8988T (cell line): ENCODE measurements at regions not wholly inside any gene's neighbourhood (a gene's known extent, or its start where the extent isn't known, plus 50 kb on each side); places are given as distances from the start of the nearest gene placed in this dataset.

Source experiments
- DNase-seq: peaks from one replicate; pipeline ENCODE4 v3.0.0; 2011

GRCh38 chr13:105147461-105147860 is 1388.0 kb downstream of the EFNB2 start:
- DNase-seq: no peak

DNA sequence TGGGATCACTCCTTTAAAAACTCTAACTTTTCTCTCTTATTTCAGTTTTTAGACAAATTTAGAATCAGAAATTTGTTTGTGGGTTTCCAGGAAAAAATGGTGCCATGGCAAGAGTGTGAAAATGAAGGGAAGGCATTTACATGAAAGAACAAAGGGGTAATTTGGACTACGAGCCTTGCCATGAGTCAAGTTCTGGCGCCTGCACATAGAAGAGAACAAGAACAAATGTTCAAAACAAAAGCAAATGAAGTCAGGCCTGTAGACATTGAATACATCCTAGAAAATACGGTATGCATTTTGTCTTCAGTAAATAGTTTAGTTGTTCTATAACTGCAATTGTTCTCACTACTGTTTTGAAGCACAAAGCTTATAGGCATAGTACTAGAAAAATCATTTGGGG is 1390.5 kb downstream of the EFNB2 start:
- no peak for DNase-seq

- DNase-seq: no peak
Observed at GRCh38 chr13:105144020-105144419, 1391.4 kb downstream of the EFNB2 start.

DNA sequence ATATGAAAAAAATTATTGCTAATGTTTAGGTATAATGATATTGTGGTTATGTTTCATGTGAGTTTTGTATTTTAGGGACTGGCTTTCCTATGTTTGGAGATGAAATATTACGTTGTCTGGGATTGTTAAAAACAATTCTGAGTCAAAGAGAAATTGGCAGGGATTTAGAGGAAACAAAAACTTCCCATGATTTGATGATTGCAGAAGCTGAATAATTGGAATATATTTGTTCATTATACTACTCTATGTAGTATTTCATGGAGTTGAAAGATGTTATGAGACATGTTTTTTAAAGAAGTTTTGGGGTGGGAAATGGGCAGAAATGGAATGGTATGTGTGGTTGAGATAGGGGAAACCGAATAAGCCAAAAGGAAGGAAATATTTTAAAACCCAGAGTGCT is 1392.9 kb downstream of the EFNB2 start:
- no peak for DNase-seq

DNA sequence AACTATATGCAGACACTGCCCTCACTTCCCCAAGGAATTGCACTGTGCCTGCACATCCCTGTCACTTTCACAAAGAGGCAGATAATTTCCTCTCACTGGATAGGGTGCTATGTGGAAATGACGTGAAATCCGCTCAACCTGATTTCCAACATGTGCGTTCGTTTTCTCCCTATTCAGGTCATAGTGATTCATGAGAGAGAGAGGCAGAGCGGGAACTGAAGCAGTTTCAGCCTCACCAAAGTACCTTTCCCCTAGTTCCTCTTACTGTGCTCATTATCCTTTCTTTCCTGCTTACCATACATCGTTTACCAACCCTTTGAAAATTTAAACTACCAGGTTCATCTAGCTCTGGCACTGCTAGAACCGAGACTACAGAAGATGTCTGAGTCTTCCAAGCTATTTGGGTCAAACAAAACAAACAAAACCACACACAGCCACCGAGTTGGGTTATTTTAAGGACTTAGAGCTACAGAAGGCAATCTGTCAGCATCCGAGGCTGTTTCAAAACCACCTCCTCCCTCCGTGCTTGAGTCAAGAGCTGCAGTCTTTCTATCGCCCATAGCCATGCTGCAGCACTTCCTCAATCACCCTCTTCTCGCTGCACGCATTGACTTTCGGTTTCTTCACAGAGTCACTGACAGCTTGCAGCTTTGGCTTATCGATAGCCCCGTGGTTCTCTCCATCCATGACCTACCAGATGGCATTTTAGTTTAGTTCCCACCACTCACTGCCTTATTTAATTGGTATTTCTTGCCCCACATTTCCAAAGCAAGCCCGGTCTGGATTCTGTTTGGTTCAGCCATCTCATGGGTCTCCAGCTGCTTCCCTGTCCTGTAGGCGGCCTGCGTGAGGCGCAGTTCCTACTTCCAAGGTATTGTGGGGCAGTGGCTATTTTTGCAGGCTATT is 1395.8 kb downstream of the EFNB2 start:
- no peak for DNase-seq

GRCh38 chr13:105139048-105139379 is 1396.4 kb downstream of the EFNB2 start:
- DNase-seq: no peak

DNA sequence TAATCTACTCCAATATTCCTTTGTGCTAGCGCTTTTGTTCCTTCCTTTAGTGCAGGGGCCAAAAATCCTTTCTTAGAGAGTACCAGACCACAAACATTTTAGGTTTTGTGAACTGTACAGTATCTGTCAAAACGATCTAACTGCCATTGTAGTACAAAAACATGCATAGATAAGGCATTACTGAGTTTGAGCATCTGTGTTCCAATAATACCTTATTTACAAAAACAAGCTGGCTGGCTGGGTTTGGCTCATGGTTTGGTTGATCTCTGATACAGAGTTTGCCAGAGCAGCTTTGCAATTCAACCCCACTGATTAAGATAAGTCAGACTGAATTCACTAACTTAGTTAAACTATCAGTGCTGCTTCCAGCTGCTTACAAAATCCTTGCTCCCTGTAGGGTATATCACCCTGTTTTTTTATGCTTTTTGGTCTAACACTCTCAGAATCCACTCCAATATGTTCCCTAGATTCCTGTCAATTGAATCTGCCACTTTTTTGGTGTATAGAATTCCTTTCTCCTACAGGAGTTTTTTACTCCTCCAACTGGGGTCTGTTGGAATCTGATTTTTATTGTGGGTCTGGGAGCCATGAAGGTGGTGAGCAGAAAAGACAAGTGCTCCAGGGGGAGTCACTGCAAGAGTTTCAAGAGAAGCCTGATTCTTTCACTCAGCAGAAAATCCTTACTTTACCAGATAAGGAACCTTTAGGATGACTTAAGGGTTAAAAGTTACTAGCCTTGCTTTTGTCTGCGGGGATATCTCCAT is 1399.4 kb downstream of the EFNB2 start:
- DNase-seq: no peak

DNA sequence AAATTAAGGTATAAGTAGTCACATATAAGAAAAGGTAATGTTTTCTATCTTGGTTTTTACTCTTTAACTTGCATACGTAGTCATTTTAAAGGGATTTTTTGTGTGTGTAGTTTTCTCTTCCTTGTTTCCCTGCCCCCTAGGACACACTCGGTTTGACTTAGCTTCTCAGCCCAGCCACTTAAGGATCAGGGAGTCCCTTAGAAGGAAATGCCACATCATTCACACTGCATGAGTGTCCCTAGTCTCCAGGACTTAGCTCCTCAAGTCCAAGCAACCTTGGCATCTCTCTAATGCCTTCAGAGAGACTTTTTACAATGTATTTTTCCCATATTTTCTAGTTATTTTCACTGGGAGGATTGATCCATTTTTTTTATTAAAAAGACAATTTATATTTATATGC is 1407.7 kb downstream of the EFNB2 start:
- DNase-seq: no peak

DNA sequence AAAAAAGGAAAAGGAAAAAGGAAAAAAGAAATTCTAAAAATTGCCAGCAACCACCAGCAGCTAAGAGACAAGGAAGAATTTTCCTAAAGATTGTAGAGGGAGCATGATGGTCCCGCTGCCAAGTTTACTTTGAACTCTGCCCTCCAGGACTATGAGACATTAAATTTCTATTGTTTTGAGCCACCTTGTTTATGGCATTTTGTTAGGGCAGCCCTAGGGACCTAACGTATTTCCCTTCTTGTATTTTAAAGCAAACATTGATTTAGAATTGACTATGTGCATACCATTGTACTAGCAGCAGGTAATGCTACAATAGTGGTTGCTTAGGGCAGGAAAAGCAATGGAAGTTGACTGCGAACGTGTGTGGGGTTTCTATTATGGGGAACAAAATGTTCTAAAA is 1414.2 kb downstream of the EFNB2 start:
- DNase-seq: no peak

GRCh38 chr13:105118426-105118985 is 1417.0 kb downstream of the EFNB2 start:
- DNase-seq: no peak

GRCh38 chr13:105116966-105117365 is 1418.5 kb downstream of the EFNB2 start:
- no peak for DNase-seq

GRCh38 chr13:105112561-105112960 is 1422.9 kb downstream of the EFNB2 start:
- DNase-seq: no peak

DNA sequence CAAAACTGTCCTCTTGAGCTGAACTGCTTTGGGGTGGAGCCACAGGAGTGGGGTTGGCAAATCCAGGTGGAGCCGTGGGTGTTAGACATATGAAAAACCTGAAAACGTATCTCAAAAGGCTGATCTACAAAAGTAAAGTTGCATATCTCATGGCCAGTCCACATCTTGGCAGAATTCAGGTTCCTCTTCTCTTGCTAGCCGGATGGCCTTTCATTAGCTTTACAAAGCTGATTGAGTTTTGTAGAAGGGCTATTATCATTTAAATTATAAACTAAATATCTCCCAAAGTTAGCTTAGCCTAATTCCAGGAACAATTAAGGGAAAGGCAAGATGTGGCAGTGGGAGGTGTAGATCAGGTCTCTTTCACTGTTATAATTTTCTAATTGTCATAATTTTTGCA is 1427.7 kb downstream of the EFNB2 start:
- DNase-seq: no peak

DNA sequence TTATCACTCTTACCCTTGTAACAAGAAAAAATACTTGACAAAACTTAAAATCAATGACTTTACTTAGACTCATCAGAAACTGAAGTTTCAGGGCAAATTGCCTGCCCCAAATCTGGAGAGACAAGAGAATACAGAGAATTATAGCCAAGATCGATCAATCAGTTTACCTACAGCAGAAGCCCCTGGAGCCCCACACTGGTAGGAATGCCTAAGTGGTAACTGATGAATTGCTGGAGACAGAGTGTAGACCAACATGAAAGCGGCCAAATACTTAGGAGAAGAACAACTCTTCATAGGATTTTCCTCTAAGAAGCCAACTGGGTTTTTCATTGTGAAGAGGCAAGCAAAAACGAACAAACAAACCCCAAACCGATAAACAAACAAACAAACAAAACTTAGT is 1430.0 kb downstream of the EFNB2 start:
- DNase-seq: no peak

DNA sequence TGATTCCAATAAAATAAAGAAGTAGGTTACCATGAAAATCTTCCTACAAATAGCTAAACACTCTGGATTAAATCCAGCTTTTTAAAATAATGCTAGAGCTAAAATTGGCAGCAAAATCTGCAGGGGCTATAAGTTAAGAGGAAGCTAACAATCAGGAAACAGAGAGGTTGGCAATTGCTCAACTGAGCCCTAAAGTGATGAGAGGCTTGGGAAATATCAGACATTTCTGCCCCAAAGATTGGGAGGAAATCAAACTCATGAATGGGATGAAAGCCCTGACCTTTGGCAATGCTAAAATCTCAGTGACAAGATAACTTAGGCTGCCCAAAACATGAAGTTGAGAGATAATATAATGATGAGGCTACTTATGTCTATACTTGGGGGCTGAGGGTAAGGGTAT is 1437.9 kb downstream of the EFNB2 start:
- no peak for DNase-seq

DNA sequence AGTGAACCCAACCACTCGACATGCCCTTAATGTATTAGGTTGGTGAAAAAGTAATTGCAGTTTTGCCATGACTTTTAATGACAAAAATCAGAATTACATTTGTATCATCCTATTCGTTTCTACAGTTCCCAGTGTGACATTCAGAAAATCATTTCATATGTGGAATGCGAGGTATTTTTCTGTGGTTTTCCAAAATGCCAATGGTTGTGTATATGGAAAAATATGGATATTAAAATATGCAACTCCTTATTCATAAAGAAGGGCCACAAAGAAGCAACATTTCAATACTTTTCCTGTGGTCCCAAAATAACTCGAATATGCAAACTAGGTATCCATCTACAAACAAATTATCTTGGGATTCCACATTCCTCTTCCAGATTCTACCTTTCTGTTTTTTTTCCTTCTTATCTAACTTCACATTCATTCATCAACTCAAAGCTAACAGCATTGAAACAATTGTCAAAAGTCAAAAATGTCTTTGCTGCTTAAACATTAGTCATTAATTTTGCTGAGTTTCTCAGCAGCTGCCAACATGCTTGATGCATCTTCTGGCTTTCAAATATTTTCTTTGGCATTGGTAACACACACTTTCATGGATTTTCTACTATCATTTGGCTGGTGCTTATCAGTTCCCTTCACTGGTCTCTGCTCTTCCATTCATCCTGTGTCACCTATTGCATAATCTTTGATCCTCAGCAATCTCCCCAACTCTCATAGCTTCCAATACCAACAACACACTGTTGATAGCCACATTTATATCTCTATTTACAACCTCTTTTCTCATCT is 1445.4 kb downstream of the EFNB2 start:
- no peak for DNase-seq

DNA sequence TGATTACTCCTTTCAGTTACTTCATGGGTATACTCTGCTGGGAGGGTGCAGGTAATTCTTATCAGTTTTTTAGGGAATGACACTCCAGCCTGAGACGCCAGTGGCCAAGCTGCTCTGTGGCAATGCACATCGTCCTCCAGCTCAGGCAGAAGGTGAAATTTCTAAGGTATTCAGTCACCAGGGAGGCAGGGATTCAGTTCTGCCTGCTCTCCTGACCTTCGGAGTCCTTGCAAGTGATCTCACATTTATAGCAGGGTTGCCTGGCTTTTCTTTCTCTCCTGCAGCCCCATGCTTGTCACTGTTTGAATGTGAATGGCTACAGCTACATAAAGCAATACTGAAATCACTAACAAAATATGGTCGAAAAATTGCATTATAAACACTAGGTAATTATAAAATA is 1447.5 kb downstream of the EFNB2 start:
- no peak for DNase-seq

GRCh38 chr13:105084931-105085330 is 1450.5 kb downstream of the EFNB2 start:
- DNase-seq: no peak

DNA sequence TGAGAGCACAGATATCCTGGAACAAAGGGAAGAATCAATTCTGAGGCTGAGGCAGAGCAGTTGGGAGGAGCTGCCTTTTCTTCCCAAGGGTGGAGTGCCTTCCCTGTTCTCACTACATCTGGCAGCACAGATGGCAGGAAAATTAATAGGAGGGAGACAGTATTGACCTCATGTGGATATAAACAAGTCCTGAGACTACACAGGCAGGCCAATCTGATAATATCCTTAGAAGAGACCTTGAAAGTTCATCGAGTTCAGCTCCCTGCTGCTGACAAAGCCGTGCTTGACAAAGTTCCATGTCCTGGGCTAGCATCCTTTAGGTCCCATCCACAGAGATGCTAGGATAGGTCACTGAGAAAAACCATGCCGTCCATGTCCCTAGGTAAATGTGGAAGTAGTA is 1451.5 kb downstream of the EFNB2 start:
- DNase-seq: no peak

GRCh38 chr13:105074755-105075154 is 1460.7 kb downstream of the EFNB2 start:
- no peak for DNase-seq

- DNase-seq: no peak
Observed at GRCh38 chr13:105073041-105073440, 1462.4 kb downstream of the EFNB2 start.

- no peak for DNase-seq
Observed at GRCh38 chr13:105070452-105070851, 1465.0 kb downstream of the EFNB2 start.

GRCh38 chr13:105069106-105069505 is 1466.4 kb downstream of the EFNB2 start:
- DNase-seq: no peak
